Left renal pelvis (tissue), 4 donors: ENCODE measurements at regions not wholly inside any gene's neighbourhood (a gene's known extent, or its start where the extent isn't known, plus 50 kb on each side); places are given as distances from the start of the nearest gene placed in this dataset.

Experiments
- DNase-seq, 4 donors: peaks; one replicate each; pipeline ENCODE4 v3.0.0-alpha.2; 2013; ENCODE audit warnings: low read depth in 4 of 4, low spot score in 3 of 4

GRCh38 chr12:124402248-124403066, 107.6 kb downstream of the RFLNA start:
- DNase-seq, result no peak

GRCh38 chr12:124401704-124402221, 106.9 kb downstream of the RFLNA start:
- DNase-seq, result no peak

GRCh38 chr12:124400124-124400523, 105.2 kb downstream of the RFLNA start:
- DNase-seq, result no peak

GRCh38 chr12:124399622-124400021, 104.7 kb downstream of the RFLNA start:
- DNase-seq, result no peak

GRCh38 chr12:124398578-124399227, 103.8 kb downstream of the RFLNA start:
- DNase-seq, result no peak

GRCh38 chr12:124397807-124398577, 103.1 kb downstream of the RFLNA start:
- no peak for DNase-seq

GRCh38 chr12:124397399-124397679, 102.4 kb downstream of the RFLNA start:
- no peak for DNase-seq

- no peak for DNase-seq
Measured at GRCh38 chr12:124396544-124397398, 101.9 kb downstream of the RFLNA start.

GRCh38 chr12:124395986-124396385, 101.1 kb downstream of the RFLNA start:
- DNase-seq, result no peak

- DNase-seq, result no peak
Measured at GRCh38 chr12:124395284-124395752, 100.4 kb downstream of the RFLNA start.

- DNase-seq, result no peak
Measured at GRCh38 chr12:124394462-124395128, 99.7 kb downstream of the RFLNA start.

- no peak for DNase-seq
Measured at GRCh38 chr12:124393831-124394230, 98.9 kb downstream of the RFLNA start.

GRCh38 chr12:124393414-124393790, 98.5 kb downstream of the RFLNA start:
- DNase-seq, result no peak

GRCh38 chr12:124392667-124393413, 97.9 kb downstream of the RFLNA start:
- DNase-seq, result no peak

- no peak for DNase-seq
Measured at GRCh38 chr12:124392271-124392666, 97.4 kb downstream of the RFLNA start.

GRCh38 chr12:124391340-124392261, 96.7 kb downstream of the RFLNA start:
- no peak for DNase-seq

GRCh38 chr12:124390442-124391097, 95.7 kb downstream of the RFLNA start:
- DNase-seq, result no peak
